Smooth muscle cell (in vitro differentiated cells): ENCODE measurements at regions not wholly inside any gene's neighbourhood (a gene's known extent, or its start where the extent isn't known, plus 50 kb on each side); places are given as distances from the start of the nearest gene placed in this dataset.

ENCODE experiments used
- DNase-seq: peaks from one replicate; lab custom pipeline; 2025; ENCODE audit not compliant: unreplicated experiment; lab: John Stamatoyannopoulos, UW
- H2AFZ ChIP-seq: fragments of 200-600 bp; sonication (generic); 2 replicates; pipeline ENCODE4 v1.6.0; 2016; ENCODE audit warnings: antibody characterized with exemption, low read depth, mild to moderate bottlenecking
- H3F3A ChIP-seq: fragments of 200-600 bp; sonication (generic); 2 replicates; pipeline ENCODE4 v1.6.0; 2017; ENCODE audit warnings: antibody characterized with exemption, low read depth
- H3K27ac ChIP-seq: fragments of 200-600 bp; sonication (generic); 2 replicates; pipeline ENCODE4 v1.5.1; 2016; ENCODE audit warnings: low read depth, mild to moderate bottlenecking
- H3K27me3 ChIP-seq: fragments of 200-600 bp; sonication (generic); 2 replicates; pipeline ENCODE4 v1.6.1; 2016; ENCODE audit warnings: low read depth, mild to moderate bottlenecking
- H3K36me3 ChIP-seq: fragments of 200-600 bp; sonication (generic); 2 replicates; pipeline ENCODE4 v1.5.1; 2016; ENCODE audit warnings: low read depth
- H3K4me1 ChIP-seq: fragments of 200-600 bp; sonication (generic); 2 replicates; pipeline ENCODE4 v1.5.1; 2016; ENCODE audit warnings: low read depth
- H3K4me2 ChIP-seq: fragments of 200-600 bp; sonication (generic); 2 replicates; pipeline ENCODE4 v1.6.0; 2016; ENCODE audit warnings: mild to moderate bottlenecking
- H3K4me3 ChIP-seq: fragments of 200-600 bp; sonication (generic); 2 replicates; pipeline ENCODE4 v1.5.1; 2016; ENCODE audit warnings: mild to moderate bottlenecking
- H3K79me2 ChIP-seq: fragments of 200-600 bp; sonication (generic); 2 replicates; pipeline ENCODE4 v1.6.0; 2016; ENCODE audit warnings: low read depth, mild to moderate bottlenecking
- H3K9ac ChIP-seq: fragments of 200-600 bp; sonication (generic); 2 replicates; pipeline ENCODE4 v1.6.0; 2016; ENCODE audit warnings: low read depth
- H3K9me3 ChIP-seq: fragments of 200-600 bp; sonication (generic); replicated peaks from 2 replicates; pipeline ENCODE4 v1.5.1; 2016; ENCODE audit warnings: low read depth
- H4K20me1 ChIP-seq: fragments of 200-600 bp; sonication (generic); 2 replicates; pipeline ENCODE4 v1.6.0; 2016; ENCODE audit warnings: low read depth
- CTCF ChIP-seq: fragments of 200-600 bp; sonication (generic); IDR thresholded peaks from 2 replicates; pipeline ENCODE4 v1.5.1; 2017; ENCODE audit warnings: borderline replicate concordance, mild to moderate bottlenecking, antibody characterized with exemption; ENCODE audit not compliant: insufficient read depth, poor library complexity, severe bottlenecking
- WGBS: methylation state at CpG from one replicate; pipeline ENCODE4 v1.1.7; 2016; ENCODE audit warnings: low lambda C conversion rate; 5-methylcytosine and 5-hydroxymethylcytosine counted together

GRCh38 chr5:3542769-3543168, 52.9 kb upstream of the IRX1 start:
- 94% methylated on average over 7 of the region's 7 CpGs for WGBS
- Histone ChIP-seq H3K79me2 (no peaks in the 10 kb centered on the region), H3K27ac (no peak overlapping the region), H3K36me3 (no peaks in the 10 kb centered on the region), H3K4me2 (no peak overlapping the region), H3K4me1 (no peaks in the 10 kb centered on the region), H3F3A (no peaks in the 10 kb centered on the region), H3K9ac (no peak overlapping the region), H2AFZ (no peak overlapping the region), H4K20me1 (no peaks in the 10 kb centered on the region), H3K27me3 (no peaks in the 10 kb centered on the region), H3K4me3 (no peak overlapping the region), H3K9me3 (no peaks in the 10 kb centered on the region)
- no peak for DNase-seq
- TF ChIP-seq CTCF, result no peak

GRCh38 chr5:3542158-3542557, 53.5 kb upstream of the IRX1 start:
- no peaks in the 10 kb centered on the region for H3F3A ChIP-seq
- H3K79me2 ChIP-seq, result no peaks in the 10 kb centered on the region
- no peak overlapping the region for H3K4me3 ChIP-seq
- no peak overlapping the region for H3K27ac ChIP-seq
- H3K4me1 ChIP-seq, result no peaks in the 10 kb centered on the region
- TF ChIP-seq CTCF, result no peak
- H2AFZ ChIP-seq, result no peak overlapping the region
- no peaks in the 10 kb centered on the region for H3K27me3 ChIP-seq
- no peaks in the 10 kb centered on the region for H3K9me3 ChIP-seq
- no peaks in the 10 kb centered on the region for H3K36me3 ChIP-seq
- H3K4me2 ChIP-seq, result no peak overlapping the region
- DNase-seq, result no peak
- no peaks in the 10 kb centered on the region for H4K20me1 ChIP-seq
- 78% methylated on average over 3 of the region's 3 CpGs for WGBS
- no peak overlapping the region for H3K9ac ChIP-seq

- Histone ChIP-seq H3K9ac (no peak overlapping the region), H3K4me2 (no peak overlapping the region), H4K20me1 (no peaks in the 10 kb centered on the region), H3F3A (no peaks in the 10 kb centered on the region), H3K4me3 (no peak overlapping the region), H3K27ac (no peak overlapping the region), H3K4me1 (no peaks in the 10 kb centered on the region), H3K36me3 (no peaks in the 10 kb centered on the region), H3K27me3 (no peaks in the 10 kb centered on the region), H2AFZ (no peak overlapping the region), H3K79me2 (no peaks in the 10 kb centered on the region), H3K9me3 (no peaks in the 10 kb centered on the region)
- no peak for DNase-seq
- TF ChIP-seq CTCF, result no peak
- WGBS, result 89% methylated on average over 8 of the region's 8 CpGs
Measured at GRCh38 chr5:3538886-3539285, 56.7 kb upstream of the IRX1 start.

- no peak for TF ChIP-seq CTCF
- no peaks in the 10 kb centered on the region for H3F3A ChIP-seq
- no peaks in the 10 kb centered on the region for H3K9me3 ChIP-seq
- no peak overlapping the region for H3K27ac ChIP-seq
- no peaks in the 10 kb centered on the region for H4K20me1 ChIP-seq
- 88% methylated on average over 8 of the region's 8 CpGs for WGBS
- no peak overlapping the region for H3K4me3 ChIP-seq
- no peak overlapping the region for H3K9ac ChIP-seq
- no peak overlapping the region for H3K4me2 ChIP-seq
- no peaks in the 10 kb centered on the region for H3K36me3 ChIP-seq
- DNase-seq, result no peak
- no peak overlapping the region for H2AFZ ChIP-seq
- H3K79me2 ChIP-seq, result no peaks in the 10 kb centered on the region
- no peaks in the 10 kb centered on the region for H3K27me3 ChIP-seq
- H3K4me1 ChIP-seq, result no peaks in the 10 kb centered on the region
Measured at GRCh38 chr5:3537942-3538341, 57.7 kb upstream of the IRX1 start.
